PC-9 (cell line): ENCODE measurements at regions not wholly inside any gene's neighbourhood (a gene's known extent, or its start where the extent isn't known, plus 50 kb on each side); places are given as distances from the start of the nearest gene placed in this dataset.

Experiments
- CTCF ChIP-seq: fragments of 200-600 bp; sonication (generic); conservative IDR thresholded peaks from 2 replicates; pipeline ENCODE4 v1.6.1; 2017; ENCODE audit warnings: mixed run types, antibody characterized with exemption, mild to moderate bottlenecking, moderate library complexity
- EZH2 ChIP-seq: fragments of 200-600 bp; sonication (generic); IDR thresholded peaks from 2 replicates; pipeline ENCODE4 v1.8.0; 2017; ENCODE audit warnings: antibody characterized with exemption, low read depth

DNA sequence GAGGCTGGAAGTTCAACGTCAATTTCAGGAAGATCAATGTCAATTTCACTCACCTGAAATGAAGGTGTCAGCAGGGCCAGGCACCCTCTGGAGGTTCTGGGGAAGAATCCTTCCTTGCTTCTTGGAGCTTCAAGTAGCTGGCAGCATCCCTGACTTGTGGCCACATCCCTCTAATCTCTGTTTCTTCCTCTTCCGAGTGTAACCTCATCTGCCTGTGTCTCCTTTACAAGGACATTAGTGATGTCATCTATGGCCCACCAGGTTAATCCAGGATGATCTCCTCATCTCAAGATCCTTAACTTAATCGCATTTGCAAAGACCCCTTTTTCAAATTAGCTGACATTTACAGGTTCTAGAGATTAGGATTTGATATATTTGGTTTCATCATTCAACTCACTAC, 240.8 kb upstream of the MTNR1B start:
- TF ChIP-seq CTCF (no peak), EZH2 (no peak)
